ENCODE measurements at regions not wholly inside any gene's neighbourhood (a gene's known extent, or its start where the extent isn't known, plus 50 kb on each side); places are given as distances from the start of the nearest gene placed in this dataset.

- TF ChIP-seq, protein P1, sequence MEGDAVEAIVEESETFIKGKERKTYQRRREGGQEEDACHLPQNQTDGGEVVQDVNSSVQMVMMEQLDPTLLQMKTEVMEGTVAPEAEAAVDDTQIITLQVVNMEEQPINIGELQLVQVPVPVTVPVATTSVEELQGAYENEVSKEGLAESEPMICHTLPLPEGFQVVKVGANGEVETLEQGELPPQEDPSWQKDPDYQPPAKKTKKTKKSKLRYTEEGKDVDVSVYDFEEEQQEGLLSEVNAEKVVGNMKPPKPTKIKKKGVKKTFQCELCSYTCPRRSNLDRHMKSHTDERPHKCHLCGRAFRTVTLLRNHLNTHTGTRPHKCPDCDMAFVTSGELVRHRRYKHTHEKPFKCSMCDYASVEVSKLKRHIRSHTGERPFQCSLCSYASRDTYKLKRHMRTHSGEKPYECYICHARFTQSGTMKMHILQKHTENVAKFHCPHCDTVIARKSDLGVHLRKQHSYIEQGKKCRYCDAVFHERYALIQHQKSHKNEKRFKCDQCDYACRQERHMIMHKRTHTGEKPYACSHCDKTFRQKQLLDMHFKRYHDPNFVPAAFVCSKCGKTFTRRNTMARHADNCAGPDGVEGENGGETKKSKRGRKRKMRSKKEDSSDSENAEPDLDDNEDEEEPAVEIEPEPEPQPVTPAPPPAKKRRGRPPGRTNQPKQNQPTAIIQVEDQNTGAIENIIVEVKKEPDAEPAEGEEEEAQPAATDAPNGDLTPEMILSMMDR (conservative IDR thresholded peaks at IDR 0.05; ENCODE audit: low read depth, low read length): no peak
- TF ChIP-seq EZH2 (IDR thresholded peaks at IDR 0.05; ENCODE audit: borderline replicate concordance, low read depth, low read length, poor library complexity, severe bottlenecking): no peak
These were observed 224.8 kb downstream of the ZNF608 start for GRCh38 chr5:124521461-124522230.
